GM12892 (cell line): ENCODE measurements at regions not wholly inside any gene's neighbourhood (a gene's known extent, or its start where the extent isn't known, plus 50 kb on each side); places are given as distances from the start of the nearest gene placed in this dataset.

Experiments
- POLR2A ChIP-seq: IDR thresholded peaks from 2 replicates; pipeline ENCODE4 v1.6.1; 2011; ENCODE audit warnings: low read depth, low read length, control low read depth
- POLR2AphosphoS5 ChIP-seq: IDR thresholded peaks from 2 replicates; pipeline ENCODE4 v1.6.1; 2011; ENCODE audit warnings: low read depth, low read length, control low read depth
- TAF1 ChIP-seq: IDR thresholded peaks from 2 replicates; pipeline ENCODE4 v1.6.1; 2011; ENCODE audit warnings: low read depth, mild to moderate bottlenecking, control low read depth, low read length, borderline replicate concordance

DNA sequence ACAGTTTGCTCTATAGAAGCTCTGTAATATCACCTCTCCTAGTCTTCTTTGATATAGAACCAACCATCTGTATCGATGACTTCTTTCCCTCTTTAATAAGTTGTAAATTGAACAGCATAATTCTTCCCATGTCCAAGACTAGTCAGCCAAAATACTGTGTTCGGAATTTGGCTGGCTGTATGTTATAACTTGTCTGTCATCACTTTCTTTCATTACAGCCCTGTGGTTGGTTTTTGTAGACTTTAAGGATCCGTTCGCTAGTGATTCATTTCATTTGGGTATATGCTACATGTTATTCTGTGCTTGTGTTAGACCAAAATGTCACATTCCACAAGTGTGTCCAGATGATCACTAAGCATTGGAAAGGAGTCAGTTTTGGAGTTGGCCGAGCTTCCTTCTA is 155.4 kb upstream of the ITGB1 start:
- TF ChIP-seq TAF1 (no peak), POLR2AphosphoS5 (no peak), POLR2A (no peak)
